ENCODE measurements at regions not wholly inside any gene's neighbourhood (a gene's known extent, or its start where the extent isn't known, plus 50 kb on each side); places are given as distances from the start of the nearest gene placed in this dataset.
A peak's percentile ranks its signal among the peaks of the same experiment; 100 is the strongest.

GRCh38 chr3:135490219-135490915, 475.2 kb upstream of the PPP2R3A start:
- no peak for DNase-seq

GRCh38 chr3:135491491-135492205, 473.9 kb upstream of the PPP2R3A start:
- DNase-seq = no peak

- no peak for DNase-seq
Measured at GRCh38 chr3:135495891-135496290, 469.6 kb upstream of the PPP2R3A start.

GRCh38 chr3:135497979-135498378, 467.5 kb upstream of the PPP2R3A start:
- DNase-seq = no peak

- no peak for DNase-seq
Measured at GRCh38 chr3:135499426-135499825, 466.1 kb upstream of the PPP2R3A start.

- no peak for DNase-seq
Measured at GRCh38 chr3:135500034-135500433, 465.5 kb upstream of the PPP2R3A start.

GRCh38 chr3:135503065-135503759, 462.3 kb upstream of the PPP2R3A start:
- DNase-seq = no peak

GRCh38 chr3:135503760-135504686, 461.5 kb upstream of the PPP2R3A start:
- DNase-seq = peak; percentile 59 to 81 (median 70)

GRCh38 chr3:135513106-135514059, 452.1 kb upstream of the PPP2R3A start:
- peak; percentile 35 to 60 (median 48) for DNase-seq

GRCh38 chr3:135514060-135514448, 451.5 kb upstream of the PPP2R3A start:
- no peak for DNase-seq

- peak; percentile 2 to 39 (median 27) for DNase-seq
Measured at GRCh38 chr3:135516143-135516542, 449.4 kb upstream of the PPP2R3A start.

- no peak for DNase-seq
Measured at GRCh38 chr3:135528413-135529015, 437.0 kb upstream of the PPP2R3A start.

GRCh38 chr3:135532021-135532420, 433.5 kb upstream of the PPP2R3A start:
- no peak for DNase-seq

GRCh38 chr3:135538123-135538522, 427.4 kb upstream of the PPP2R3A start:
- DNase-seq = no peak

GRCh38 chr3:135539351-135539750, 426.2 kb upstream of the PPP2R3A start:
- DNase-seq = no peak

- DNase-seq = no peak
Measured at GRCh38 chr3:135539854-135540253, 425.7 kb upstream of the PPP2R3A start.

- DNase-seq = no peak
Measured at GRCh38 chr3:135549928-135550494, 415.5 kb upstream of the PPP2R3A start.

- DNase-seq = no peak
Measured at GRCh38 chr3:135556174-135556573, 409.4 kb upstream of the PPP2R3A start.

GRCh38 chr3:135558150-135558783, 407.3 kb upstream of the PPP2R3A start:
- no peak for DNase-seq

GRCh38 chr3:135558906-135559305, 406.6 kb upstream of the PPP2R3A start:
- DNase-seq = no peak
